Suprapubic skin (tissue), 4 donors: ENCODE measurements at regions not wholly inside any gene's neighbourhood (a gene's known extent, or its start where the extent isn't known, plus 50 kb on each side); places are given as distances from the start of the nearest gene placed in this dataset.

ENCODE experiments used
- DNase-seq, 2 donors: peaks; one replicate each; pipeline ENCODE4 v3.0.0-alpha.2; 2019; ENCODE audit warnings: low spot score in 2 of 2
- H3K27ac ChIP-seq: fragments of 200-600 bp; sonication (generic); one replicate; pipeline ENCODE4 v1.5.1; 2019
- H3K27me3 ChIP-seq: fragments of 200-600 bp; sonication (generic); one replicate; pipeline ENCODE4 v1.5.1; 2019
- H3K36me3 ChIP-seq: fragments of 200-600 bp; sonication (generic); one replicate; pipeline ENCODE4 v1.5.1; 2019
- H3K4me1 ChIP-seq: fragments of 200-600 bp; sonication (generic); one replicate; pipeline ENCODE4 v1.5.1; 2019
- H3K4me3 ChIP-seq: fragments of 200-600 bp; sonication (generic); one replicate; pipeline ENCODE4 v1.5.1; 2019; ENCODE audit warnings: mild to moderate bottlenecking
- H3K9me3 ChIP-seq: fragments of 200-600 bp; sonication (generic); one replicate; pipeline ENCODE4 v1.5.1; 2019
- EP300 ChIP-seq: sonication (generic); formaldehyde crosslinking; IDR thresholded peaks from one replicate; pipeline ENCODE4 v1.6.1; 2017; ENCODE audit warnings: antibody characterized with exemption
- POLR2A ChIP-seq, 2 donors: fragments of 450-650 bp; IDR thresholded peaks; one replicate each; pipeline ENCODE4 v1.6.1; 2017; ENCODE audit warnings: antibody characterized with exemption in 2 of 2, mild to moderate bottlenecking in 2 of 2, moderate library complexity in 2 of 2
- POLR2AphosphoS5 ChIP-seq, 3 donors: sonication (generic); formaldehyde crosslinking; IDR thresholded peaks; one replicate each; pipeline ENCODE4 v1.6.1; 2017; ENCODE audit warnings: antibody characterized with exemption in 3 of 3
- WGBS: methylation state at CpG from one replicate; pipeline ENCODE4 v1.1.5; 2018; 5-methylcytosine and 5-hydroxymethylcytosine counted together
- TF ChIP-seq, protein P1 (sequence below), 2 donors: fragments of 200-600 bp in 1 of 2; fragments of 450-650 bp in 1 of 2; sonication (generic) in 1 of 2; IDR thresholded peaks; one replicate each; pipeline ENCODE4 v1.5.1; 2016 to 2019; ENCODE audit warnings: antibody characterized with exemption in 2 of 2, mild to moderate bottlenecking in 1 of 2, moderate library complexity in 1 of 2

DNA sequence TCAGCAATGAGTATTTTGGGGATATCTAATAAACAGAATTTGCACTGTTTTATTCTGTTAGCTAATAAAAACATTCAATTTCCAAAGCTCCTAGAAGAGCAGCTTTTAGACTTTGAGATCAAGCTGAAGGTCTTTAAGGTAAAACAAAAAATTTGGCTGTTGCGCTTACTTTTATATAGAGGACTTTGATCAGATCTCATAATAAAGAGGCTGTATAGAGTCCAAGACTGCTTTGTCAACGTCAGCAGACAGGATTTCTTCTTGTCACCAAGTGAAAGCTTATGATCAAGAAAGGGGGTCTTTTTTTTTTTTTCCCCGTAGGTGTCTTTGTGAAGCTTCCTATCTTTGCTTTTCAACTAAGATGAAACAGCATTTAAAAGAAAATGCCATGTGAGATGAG, 556.5 kb upstream of the SLC35B3 start:
- no peaks in the 10 kb centered on the region for H3K9me3 ChIP-seq
- TF ChIP-seq POLR2A (IDR thresholded peaks at IDR 0.05) (no peak), EP300 (no peak), POLR2AphosphoS5 (IDR thresholded peaks at IDR 0.05) (no peak)
- TF ChIP-seq, protein P1, sequence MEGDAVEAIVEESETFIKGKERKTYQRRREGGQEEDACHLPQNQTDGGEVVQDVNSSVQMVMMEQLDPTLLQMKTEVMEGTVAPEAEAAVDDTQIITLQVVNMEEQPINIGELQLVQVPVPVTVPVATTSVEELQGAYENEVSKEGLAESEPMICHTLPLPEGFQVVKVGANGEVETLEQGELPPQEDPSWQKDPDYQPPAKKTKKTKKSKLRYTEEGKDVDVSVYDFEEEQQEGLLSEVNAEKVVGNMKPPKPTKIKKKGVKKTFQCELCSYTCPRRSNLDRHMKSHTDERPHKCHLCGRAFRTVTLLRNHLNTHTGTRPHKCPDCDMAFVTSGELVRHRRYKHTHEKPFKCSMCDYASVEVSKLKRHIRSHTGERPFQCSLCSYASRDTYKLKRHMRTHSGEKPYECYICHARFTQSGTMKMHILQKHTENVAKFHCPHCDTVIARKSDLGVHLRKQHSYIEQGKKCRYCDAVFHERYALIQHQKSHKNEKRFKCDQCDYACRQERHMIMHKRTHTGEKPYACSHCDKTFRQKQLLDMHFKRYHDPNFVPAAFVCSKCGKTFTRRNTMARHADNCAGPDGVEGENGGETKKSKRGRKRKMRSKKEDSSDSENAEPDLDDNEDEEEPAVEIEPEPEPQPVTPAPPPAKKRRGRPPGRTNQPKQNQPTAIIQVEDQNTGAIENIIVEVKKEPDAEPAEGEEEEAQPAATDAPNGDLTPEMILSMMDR (IDR thresholded peaks at IDR 0.05) = no peak
- H3K4me1 ChIP-seq = no peaks in the 10 kb centered on the region
- no peak for DNase-seq
- H3K27me3 ChIP-seq = no peaks in the 10 kb centered on the region
- no peaks in the 10 kb centered on the region for H3K36me3 ChIP-seq
- WGBS = 64% methylated on average over 3 of the region's 3 CpGs
- H3K27ac ChIP-seq = no peak overlapping the region
- H3K4me3 ChIP-seq = no peak overlapping the region

DNA sequence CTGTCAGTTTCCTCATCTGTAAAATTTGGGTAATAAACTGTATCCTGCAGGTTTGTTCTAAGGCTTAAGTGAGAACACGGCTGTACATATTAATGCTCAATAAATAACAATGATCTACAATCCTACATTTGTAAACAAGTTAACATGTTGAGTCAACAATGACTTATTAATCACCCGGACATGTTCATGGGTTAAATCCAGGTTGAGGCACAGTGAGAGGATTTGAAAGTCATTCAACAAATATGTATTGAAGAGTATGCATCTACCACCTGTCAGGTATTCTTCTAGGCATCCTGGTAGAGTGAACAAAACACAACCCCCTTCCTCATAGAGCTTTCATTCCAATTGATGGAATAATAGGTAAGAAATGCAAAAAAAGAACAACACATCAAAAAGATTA, 554.7 kb upstream of the SLC35B3 start:
- H3K4me1 ChIP-seq = no peaks in the 10 kb centered on the region
- no peak overlapping the region for H3K27ac ChIP-seq
- TF ChIP-seq EP300 (no peak), POLR2AphosphoS5 (IDR thresholded peaks at IDR 0.05) (no peak), POLR2A (IDR thresholded peaks at IDR 0.05) (no peak)
- TF ChIP-seq, protein P1 (IDR thresholded peaks at IDR 0.05) = no peak
- 98% methylated on average over 2 of the region's 2 CpGs for WGBS
- DNase-seq = no peak
- H3K27me3 ChIP-seq = no peaks in the 10 kb centered on the region
- no peaks in the 10 kb centered on the region for H3K9me3 ChIP-seq
- no peaks in the 10 kb centered on the region for H3K36me3 ChIP-seq
- H3K4me3 ChIP-seq = no peak overlapping the region

GRCh38 chr6:8983202-8983688, 547.9 kb upstream of the SLC35B3 start:
- DNase-seq = peak; percentile 78 to 84

GRCh38 chr6:8982668-8983067, 547.3 kb upstream of the SLC35B3 start:
- TF ChIP-seq, protein P1 (IDR thresholded peaks at IDR 0.05) = no peak
- TF ChIP-seq EP300 (no peak), POLR2A (IDR thresholded peaks at IDR 0.05) (no peak), POLR2AphosphoS5 (IDR thresholded peaks at IDR 0.05) (no peak)
- no peak overlapping the region for H3K27ac ChIP-seq
- no peaks in the 10 kb centered on the region for H3K36me3 ChIP-seq
- peaks cover 10% of the 10 kb centered on the region for H3K4me1 ChIP-seq
- H3K9me3 ChIP-seq = no peaks in the 10 kb centered on the region
- 38% methylated on average over 9 of the region's 9 CpGs for WGBS
- no peak for DNase-seq
- no peaks in the 10 kb centered on the region for H3K27me3 ChIP-seq
- H3K4me3 ChIP-seq = no peak overlapping the region

More at GRCh38 chr6:8983202-8983688, 547.9 kb upstream of the SLC35B3 start:
- peaks cover 10% of the 10 kb centered on the region for H3K4me1 ChIP-seq
- H3K4me3 ChIP-seq = no peak overlapping the region
- H3K9me3 ChIP-seq = no peaks in the 10 kb centered on the region
- no peaks in the 10 kb centered on the region for H3K27me3 ChIP-seq
- H3K36me3 ChIP-seq = no peaks in the 10 kb centered on the region
- no peak overlapping the region for H3K27ac ChIP-seq
- WGBS = 5% methylated on average over 10 of the region's 10 CpGs
- TF ChIP-seq, protein P1 (IDR thresholded peaks at IDR 0.05) = peak; percentile 93 to 97
- TF ChIP-seq POLR2AphosphoS5 (IDR thresholded peaks at IDR 0.05) = no peak

- peaks cover 12% of the 10 kb centered on the region for H3K9me3 ChIP-seq
- no peaks in the 10 kb centered on the region for H3K36me3 ChIP-seq
- H3K4me1 ChIP-seq = no peaks in the 10 kb centered on the region
- DNase-seq = no peak
- H3K27ac ChIP-seq = no peak overlapping the region
- no peak overlapping the region for H3K4me3 ChIP-seq
- TF ChIP-seq, protein P1 (IDR thresholded peaks at IDR 0.05) = no peak
- no peak for TF ChIP-seq EP300
- no peak for TF ChIP-seq POLR2AphosphoS5 (IDR thresholded peaks at IDR 0.05)
- no peak for TF ChIP-seq POLR2A (IDR thresholded peaks at IDR 0.05)
- no peaks in the 10 kb centered on the region for H3K27me3 ChIP-seq
These were observed 538.0 kb upstream of the SLC35B3 start for GRCh38 chr6:8973395-8973794.
